Inflammatory macrophage treated with lipopolysaccharide for 4 hours (primary cell): ENCODE measurements at regions not wholly inside any gene's neighbourhood (a gene's known extent, or its start where the extent isn't known, plus 50 kb on each side); places are given as distances from the start of the nearest gene placed in this dataset.
"Not testable (repeated sequence)": the region's sequence is repeated elsewhere in the genome, so short reads cannot be mapped to it uniquely, and the experiment has no call there.

ENCODE experiments used
- DNase-seq: peaks from one replicate; pipeline ENCODE4 v3.0.0-alpha.2; 2020

DNA sequence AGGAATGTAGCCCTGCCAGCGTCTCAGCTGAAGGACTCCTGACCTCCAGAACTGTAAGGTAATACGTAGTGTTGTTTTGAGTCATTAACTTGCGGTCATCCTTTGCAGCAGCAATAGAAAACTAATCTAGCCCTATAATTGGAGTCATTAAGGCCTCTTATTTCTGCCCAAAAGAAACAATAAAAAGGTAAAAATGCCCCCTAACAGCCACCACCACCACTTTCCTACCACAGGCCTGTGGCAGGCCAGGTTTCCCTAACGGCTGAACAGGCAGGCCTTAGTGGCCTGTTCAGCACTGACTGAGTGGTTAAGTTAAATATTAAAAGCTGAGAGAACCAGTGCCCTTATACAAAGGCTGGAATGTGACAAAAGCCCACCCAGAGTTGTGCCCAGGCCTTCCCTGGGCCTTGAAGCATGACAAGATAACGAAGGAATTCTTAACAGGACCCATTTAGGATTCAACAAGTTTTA lies 286.5 kb upstream of the ERCC4 start:
- DNase-seq = no peak

DNA sequence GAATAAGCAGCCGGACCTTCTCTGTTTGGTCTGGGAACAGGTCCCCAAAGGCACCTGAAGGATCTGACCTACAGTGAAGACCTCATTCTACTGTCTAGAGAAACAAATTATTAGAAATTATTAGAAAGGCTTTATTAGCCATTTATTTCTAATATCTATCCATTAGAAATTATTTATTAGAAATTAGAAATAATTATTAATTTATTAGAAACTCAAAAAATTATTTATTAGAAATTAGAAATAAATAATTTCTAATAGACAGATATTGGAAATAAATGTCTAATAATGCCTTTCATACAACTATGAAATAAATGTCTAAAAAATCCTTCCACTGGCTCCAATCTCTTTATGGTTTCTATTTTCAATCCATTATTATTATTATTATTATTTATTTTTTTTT lies 285.7 kb upstream of the ERCC4 start:
- DNase-seq = no peak

DNA sequence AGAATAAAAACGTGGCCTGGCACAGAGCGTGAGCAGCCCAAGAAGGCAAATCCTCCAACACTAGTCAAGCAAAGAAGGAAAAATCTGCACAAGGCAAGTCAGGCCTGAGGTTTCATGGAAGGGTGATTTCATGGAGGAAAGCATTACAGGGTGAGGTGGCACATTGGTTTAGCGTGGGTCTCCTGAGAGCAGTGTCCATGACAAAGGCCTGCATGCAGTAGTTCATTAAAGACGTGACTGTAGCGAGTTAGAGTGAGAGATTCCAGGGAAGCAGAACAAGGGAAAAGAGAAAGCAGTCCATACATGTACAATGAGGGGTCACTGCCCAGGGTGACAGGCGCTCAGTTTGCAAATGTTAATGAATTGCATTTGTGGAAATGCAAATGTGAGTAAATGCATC lies 285.0 kb upstream of the ERCC4 start:
- DNase-seq = no peak

DNA sequence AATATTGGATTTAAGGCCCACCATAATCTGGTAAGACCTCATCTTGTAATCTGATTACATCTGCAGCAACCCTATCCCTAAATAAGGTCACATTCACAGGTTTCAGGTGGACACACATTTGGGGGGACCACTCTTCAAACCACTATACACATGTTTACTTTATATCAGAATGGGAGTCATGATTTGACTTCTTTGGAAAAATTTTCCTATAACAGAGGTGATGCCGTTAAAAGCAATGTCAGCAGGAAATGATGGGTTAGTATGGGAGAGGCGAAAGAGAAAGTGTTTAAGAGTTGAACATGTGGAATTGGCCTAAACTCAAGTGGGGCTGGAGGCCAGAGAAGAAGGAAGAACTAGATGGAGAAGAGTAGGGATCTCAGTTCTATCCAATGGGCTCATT lies 281.7 kb upstream of the ERCC4 start:
- no peak for DNase-seq

DNA sequence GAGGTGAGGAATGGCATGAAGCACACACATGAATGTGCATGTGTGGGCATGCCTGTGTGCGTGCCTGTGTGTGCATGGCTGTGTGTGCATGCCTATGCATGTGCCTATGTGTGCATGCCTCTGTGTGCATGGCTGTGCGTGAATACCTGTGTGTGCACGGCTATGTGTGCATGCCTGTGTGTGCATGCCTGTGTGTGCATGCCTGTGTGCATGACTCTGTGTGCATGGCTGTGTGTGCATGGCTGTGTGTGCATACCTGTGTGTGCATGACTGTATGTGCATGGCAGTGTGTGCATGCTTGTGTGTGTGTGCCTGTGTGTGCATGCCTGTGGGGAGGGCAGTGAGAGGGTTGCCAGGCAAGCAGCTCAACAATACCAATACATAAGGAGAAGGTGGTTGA lies 276.5 kb upstream of the ERCC4 start:
- DNase-seq = no peak

DNA sequence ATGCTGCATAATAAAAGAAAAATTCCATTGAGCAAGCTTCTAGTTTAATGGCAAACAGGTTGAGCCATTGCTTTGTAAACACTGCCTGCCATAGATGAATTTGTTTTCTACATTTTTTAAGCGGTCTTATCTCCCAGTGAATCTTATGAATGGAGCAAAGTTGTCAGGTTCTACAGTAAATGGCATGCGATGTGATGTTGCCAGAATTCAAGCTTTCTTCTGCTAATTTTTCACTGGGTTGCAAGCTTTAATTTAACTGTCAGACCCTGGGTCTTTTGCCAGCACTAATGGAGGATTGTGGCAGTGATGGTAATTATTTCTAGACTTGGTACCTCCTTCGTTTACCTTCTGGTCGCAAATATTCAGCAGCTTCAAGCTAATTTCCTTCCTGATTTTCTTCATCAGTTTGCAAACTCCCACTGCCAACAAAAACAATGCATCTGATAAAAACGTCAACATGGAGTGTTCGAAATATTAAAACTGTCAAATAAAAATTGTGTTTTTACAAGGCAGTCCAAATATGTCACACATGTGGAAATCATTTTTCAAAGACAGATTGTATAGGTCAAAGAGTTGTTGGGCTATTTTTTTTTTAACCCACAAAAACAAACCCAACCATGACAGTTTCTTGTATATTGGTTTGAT lies 274.2 kb upstream of the ERCC4 start:
- no peak for DNase-seq

DNA sequence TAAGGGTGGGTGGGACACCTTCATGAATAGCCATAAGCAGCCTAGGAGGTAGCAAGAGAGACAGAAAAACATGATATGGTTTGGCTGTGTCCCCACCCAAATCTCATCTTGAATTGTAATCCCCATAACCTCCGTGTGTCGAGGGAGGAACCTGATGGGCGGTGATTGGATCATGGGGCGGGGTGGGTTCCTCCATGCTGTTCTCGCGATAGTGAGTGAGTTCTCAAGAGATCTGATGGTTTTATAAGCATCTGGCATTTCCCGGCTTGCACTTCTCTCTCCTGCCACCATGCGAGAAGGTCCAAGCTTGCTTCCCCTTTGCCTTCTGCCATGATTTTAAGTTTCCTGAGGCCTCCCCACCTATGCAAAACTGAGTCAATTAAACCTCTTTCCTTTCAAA lies 259.1 kb upstream of the ERCC4 start:
- no peak for DNase-seq

DNA sequence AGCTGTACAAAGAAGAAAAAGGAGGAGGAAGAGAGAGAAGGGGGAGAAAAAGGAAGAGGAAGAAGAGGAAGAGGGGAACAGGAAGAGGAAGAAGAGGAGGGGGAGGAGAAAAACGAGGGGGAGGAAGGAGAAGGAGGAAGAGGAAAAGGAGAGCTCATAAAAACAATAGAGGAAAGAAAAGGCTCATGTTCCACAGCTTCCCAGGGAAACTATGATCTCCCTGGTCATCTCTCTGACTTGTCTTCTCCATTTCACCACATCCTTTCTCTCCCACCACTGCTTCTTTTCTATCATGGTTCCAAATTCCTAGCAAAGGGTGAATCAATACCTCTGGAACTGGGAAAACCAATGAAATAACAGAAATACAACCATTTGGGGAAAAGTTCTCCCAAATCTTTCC lies 254.1 kb upstream of the ERCC4 start:
- DNase-seq = no peak

DNA sequence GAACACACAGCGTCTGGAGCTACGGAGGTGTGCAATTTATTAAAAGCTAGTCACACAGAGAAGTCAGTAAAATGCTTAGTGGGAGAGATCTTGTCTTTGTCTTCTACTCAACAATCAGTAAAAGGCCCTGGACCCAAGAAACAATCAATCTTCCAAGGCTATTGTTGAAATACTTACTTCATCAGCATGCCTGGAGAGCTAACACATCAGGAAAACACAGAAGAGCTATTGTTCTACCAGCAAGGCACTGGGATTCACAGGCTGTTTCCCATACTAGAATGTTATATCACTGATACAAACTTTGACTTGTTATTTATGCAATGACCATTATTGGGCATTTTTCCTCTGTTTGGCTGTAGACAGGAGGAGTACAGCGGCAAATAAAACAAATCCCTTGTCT lies 247.8 kb upstream of the ERCC4 start:
- no peak for DNase-seq

DNA sequence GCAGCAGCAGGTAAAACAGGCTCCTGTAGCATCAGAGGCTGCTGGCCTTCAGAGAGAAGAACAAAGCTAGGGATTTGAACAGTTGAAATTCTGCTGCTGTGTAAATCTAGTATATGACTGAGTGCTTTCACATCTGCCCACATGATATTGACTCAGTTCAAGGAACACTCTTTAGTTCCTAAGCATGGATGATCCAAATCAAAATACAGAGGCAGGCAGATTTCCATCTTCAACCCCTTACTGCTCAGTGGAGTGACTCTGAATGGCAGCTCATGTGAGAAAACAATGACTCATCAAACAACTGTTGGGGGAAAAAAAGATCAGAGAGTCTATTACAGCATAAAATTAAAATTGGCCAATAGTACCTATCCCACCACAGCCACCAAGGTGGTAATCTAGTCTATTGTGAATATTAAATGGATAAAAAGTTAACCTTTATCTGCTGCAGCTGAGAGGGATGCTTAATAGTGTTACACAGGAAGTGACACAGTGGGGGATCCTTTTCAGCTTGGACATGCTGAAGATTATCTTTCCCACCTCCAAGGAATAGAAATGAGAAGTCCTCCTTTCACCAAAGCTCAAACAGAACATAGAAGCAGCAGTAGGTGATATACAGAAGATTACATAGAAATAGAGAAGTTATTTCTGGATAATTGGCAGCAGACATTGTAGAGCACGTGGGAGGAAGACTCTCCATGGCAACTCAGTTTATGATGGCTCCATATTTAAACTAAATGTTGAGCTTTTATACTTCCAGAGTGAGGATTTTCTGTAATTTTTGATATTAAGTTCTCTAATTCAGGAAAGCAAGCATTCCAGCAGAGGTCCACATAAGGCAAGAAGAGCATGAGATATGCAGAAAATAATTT lies 239.7 kb upstream of the ERCC4 start:
- no peak for DNase-seq

DNA sequence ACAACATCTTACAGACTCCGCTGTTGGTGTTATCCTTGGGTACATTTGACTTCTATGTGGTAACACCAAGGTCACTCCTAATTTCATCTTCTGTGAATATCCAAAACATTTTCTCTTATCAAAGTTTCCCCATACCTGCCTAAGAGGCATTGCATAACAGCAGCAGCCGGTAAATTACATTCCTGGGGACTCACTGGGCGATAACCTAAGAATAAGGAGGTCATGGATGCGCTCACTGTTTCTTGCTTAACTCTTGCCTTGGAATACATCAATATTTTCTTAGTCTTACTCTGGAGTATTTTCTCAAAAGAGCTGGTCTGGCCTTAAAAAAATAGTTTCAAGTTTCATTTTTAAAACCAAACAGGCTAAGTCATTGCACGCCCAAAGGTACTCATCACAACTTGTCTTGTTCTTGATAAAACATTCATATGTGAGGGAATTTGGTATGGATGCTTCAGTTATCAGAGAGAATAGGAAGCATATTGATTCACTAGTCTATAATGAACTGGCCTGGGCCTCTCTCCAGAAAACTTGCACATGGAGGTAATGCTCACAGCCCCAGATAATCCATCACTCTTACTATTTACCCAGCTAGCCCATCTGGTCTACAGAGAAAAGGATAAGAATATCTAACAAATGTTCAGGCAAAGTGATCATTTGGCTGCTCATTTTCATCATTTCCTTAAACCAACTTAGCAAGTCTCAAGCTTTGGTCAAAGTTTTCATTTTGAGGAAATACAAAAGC lies 235.0 kb upstream of the ERCC4 start:
- no peak for DNase-seq

DNA sequence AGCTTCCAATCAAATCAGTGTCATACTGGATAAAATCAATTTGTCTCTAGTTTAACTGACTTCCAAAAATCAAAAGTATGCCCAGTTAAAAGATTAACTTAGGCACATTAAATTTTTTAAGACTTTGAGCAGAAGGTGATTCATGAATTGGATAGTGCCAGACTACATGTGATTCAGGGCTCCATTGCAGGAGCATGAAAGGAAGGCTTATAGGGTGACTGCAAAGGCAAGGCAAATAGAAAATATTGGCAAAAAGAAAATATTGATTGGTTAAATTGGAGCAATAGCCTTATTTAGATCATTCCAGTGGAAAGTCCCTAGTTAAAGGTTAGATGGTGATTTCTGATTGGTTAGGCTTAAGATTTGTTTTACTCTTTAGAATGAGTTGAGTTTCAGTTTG lies 223.9 kb upstream of the ERCC4 start:
- no peak for DNase-seq

DNA sequence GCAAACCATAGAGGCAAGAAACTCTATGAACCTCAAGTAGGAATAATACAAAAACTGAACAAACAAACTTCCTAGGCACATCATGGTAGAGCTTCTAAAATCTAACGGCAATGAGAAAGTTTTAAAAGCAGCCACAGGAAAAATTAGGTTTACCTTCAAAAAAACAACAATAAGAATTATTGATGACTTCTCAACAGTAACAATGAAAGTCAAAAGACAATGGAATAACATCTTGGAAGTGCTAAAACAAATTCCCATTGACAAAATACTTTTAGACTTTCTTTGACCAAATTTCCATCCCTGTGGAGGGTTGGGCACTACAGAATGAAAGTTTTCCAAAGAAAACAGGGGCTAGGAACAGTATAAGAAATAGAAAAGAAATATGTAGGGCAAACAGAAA lies 222.9 kb upstream of the ERCC4 start:
- DNase-seq = no peak

DNA sequence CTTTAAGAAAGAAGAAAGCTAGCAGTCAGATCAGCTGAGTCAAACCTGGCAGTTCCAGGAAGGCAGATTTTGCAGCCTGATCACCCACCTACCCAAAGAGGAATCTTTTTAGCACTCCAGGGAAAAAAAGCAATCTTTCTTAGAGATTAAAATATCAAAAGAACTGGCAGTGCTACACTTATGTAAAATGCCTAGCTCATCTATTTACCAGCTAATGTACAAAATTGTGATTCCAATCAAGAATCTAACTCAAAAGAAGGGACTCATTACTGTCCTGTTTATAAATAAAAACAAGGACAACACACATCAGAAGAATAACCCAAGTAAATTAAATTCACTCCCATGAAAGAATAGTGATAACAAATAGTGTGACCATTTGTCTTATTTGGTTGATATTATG lies 222.4 kb upstream of the ERCC4 start:
- no peak for DNase-seq

DNA sequence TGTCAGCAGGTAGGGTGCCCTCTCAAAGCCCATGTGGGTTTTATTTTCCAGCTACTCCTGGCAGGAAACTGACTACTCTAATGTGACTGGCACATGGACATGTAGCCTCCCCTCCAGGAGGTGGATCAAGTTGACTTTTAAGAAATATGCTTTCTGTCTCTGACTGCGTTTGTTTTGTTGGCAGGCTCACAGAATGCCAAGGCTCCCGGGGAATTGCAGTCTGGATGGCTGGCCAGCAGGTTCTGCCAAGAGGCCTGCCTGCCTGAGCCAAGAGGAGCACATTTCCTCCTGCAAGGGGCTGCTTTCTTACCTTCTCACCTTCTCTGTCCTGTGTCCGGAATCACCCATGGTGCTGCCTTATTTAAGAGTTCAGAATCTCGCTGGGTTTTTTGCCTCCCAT lies 217.3 kb upstream of the ERCC4 start:
- DNase-seq = no peak

DNA sequence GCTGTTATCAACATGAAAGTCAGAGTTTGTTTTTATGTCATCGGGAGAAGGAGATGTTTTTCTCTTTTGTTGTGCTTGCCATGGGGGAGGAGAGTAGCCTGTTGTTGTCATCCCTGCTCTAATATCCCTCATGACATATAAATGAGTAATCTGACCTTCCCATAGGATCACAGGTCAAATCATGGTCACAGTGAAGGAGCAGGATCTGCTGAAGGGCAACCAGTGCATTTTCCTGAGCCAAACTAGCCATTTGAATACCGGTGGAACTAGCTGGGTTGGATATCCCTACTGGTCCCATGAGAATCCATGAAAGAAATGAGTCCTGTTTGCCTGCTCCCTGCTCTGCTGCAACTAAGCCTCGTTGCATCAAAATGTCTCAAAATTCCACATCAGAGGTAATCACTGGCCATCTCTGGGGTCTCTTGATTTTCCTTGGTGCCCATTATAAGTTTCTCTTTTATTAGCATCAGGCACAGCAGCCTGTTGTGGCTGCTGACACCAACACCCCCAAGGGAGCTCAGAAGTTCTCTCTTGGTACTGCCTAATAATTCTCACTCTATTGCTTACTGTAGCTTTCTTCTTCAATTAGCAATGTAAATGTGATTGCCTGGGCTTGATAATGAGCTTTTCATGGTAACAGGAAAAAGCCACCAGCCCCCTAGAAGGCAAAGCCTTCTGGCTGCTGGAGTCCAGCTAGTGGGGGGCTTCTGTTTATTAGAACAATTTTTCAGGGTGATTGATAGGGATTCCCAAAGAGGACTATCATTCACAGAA lies 211.4 kb upstream of the ERCC4 start:
- DNase-seq = no peak

DNA sequence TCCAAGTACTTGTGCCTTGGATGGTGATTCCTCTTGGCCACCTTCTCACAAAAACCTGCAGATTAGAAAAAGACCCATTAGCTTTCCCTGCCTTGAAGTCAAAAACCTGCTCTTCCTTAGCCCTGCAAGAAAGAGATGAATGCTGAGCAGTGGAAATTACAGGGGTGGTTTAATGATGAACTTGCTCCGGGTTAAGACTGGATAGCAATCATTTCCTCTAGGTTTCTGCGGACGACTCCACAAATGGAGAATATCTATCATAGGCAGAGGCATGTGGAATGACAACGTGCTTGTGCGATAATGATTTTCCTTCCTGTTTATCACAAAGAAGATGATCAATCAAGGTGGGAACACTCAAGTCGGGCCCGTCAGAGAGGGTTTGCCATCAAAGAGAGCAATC lies 201.2 kb upstream of the ERCC4 start:
- DNase-seq = no peak

DNA sequence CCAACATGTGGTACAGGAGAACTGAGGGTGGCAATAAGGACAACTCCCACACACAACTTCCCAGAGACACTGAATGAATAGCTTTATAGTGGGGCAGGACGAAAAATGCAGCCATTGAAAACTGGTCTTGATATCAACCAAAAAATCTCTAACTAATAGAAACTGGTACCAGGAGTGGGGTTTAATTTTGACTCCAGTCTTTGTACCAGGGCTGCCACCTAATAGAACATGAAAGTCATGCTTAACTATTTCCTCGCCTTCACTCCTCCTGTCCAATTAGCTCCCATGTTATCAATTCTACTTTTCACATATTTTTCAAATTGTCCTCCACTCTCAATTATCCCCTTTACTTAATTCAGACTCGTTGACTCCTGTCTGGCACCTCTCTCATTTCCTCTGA lies 192.0 kb upstream of the ERCC4 start:
- DNase-seq = no peak

DNA sequence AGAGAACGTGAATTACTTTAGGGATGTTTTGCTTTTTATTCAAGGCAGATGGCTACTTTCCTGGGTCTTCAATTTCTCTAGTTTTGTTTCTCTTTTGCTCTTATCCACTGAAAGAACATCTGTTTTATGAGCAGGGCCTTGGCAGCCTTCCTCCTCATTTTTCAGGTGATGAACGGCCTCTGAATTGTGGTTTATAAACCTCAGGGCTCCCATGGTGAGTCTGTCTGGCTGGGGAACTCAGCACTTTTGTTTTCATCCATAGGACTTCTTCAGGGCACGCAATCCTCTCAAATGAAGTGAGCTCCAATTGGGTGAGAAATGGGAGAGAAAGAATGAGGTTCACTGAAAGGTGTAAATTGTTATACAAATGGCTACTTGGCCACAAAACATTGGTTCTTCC lies 186.4 kb upstream of the ERCC4 start:
- no peak for DNase-seq

DNA sequence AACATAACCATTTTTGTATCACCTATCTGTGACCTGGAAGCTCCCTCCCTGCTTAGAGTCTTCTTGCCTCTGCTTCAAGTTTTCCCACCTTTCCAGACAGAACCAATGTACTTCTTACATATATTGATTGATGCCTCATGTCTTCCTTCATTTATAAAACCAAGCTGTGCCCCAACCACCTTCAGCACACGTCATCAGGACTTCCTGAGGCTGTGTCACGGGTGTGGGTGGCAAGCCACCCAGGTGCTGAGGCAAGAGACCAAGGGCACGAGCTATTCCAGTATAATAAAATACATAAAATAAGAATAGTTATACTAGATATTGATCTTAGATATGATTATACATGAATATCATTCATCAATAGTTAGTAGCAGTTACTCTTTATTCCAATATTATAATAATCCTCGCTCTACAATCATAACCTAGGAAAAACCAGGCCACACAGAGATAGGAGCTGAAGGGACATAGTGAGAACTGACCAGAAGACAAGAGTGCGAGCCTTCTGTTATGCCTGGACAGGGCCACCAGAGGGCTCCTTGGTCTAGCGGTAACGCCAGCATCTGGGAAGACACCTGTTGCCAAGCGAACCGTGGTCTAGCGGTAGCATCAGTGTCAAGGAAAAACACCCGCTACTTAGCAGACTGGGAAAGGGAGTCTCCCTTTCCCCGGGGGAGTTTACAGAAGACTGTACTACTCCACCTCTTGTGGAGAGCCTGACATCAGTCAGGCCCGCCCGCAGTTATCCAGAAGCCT lies 180.2 kb upstream of the ERCC4 start:
- not testable (repeated sequence) for DNase-seq

DNA sequence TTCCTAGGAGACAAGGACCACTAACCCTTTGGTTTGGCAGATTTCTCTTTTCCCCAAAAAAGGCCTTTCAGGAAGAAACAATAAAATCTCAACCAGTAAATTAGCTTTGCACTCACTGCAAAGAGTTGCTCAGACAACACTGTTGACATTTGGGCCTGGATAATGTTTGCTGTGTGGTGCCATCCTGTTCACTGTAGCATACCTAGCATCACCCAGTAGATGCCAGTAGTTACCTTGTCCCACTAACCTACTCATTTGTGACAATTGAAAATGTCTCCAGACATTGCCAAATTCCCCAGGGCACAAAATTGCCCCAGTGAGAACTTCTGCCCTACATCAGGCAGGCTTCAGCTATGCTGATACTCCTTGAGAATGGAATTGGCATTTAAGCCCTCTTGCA lies 177.0 kb upstream of the ERCC4 start:
- no peak for DNase-seq

DNA sequence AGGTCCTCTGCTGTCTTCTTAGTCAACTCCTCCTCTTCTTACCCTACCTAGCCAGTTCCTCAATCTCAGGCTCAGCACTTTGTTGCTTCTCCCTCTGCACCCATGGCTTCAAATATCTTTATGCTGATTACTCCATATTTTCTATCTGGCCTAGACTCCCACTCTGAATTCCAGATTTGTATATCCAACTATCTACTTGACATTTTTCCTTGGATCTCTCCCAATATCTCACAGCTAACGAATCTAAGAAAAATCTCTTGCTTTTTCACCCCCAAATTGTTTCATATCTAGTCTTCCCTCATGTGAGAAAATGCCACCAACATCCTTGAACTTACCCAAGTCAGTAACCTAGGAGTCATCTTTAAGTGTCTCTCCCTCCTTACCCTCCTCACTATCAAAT lies 176.4 kb upstream of the ERCC4 start:
- no peak for DNase-seq
